IMR-90 (cell line): ENCODE measurements at regions not wholly inside any gene's neighbourhood (a gene's known extent, or its start where the extent isn't known, plus 50 kb on each side); places are given as distances from the start of the nearest gene placed in this dataset.

ENCODE experiments used
- ATAC-seq: fragments of 200-7000 bp; cut with Tn5 transposase; 2 replicates; pipeline ENCODE4 v1.9.1; 2020; ENCODE audit warnings: low read depth, mild to moderate bottlenecking, moderate library complexity
- BruUV-seq: library from RNA; stranded (reverse); fragments of 400-500 nt; replicated peaks from 2 replicates; lab custom pipeline; 2021; lab: Mats Ljungman, UMichigan
- CTCF ChIA-PET: fragments of 300-600 bp; formaldehyde crosslinking; extraction: SDS; loops from one replicate; lab custom pipeline; 2021; ENCODE audit warnings: antibody characterized with exemption; lab: Yijun Ruan, JAX
- POLR2A ChIA-PET: fragments of 300-600 bp; sonication (Branson Sonifier 250); formaldehyde crosslinking; loops from one replicate; lab custom pipeline; 2022; ENCODE audit warnings: antibody characterized with exemption; ENCODE audit not compliant: unreplicated experiment; lab: Charles Lee
- DNase-seq: peaks from one replicate; pipeline ENCODE4 v3.0.0; 2013
- H2AFZ ChIP-seq: replicated peaks from 2 replicates; pipeline ENCODE3; 2013; ENCODE audit warnings: low read length, mild to moderate bottlenecking; ENCODE audit not compliant: poor library complexity
- H2AK5ac ChIP-seq: 2 replicates; pipeline ENCODE4 v1.6.1; 2013; ENCODE audit warnings: low read depth, low read length, inconsistent platforms
- H2AK9ac ChIP-seq: replicated peaks from 2 replicates; pipeline ENCODE3; 2013; ENCODE audit warnings: mild to moderate bottlenecking, low read depth, low read length, moderate library complexity; ENCODE audit not compliant: poor library complexity
- H2BK120ac ChIP-seq: 2 replicates; pipeline ENCODE4 v1.6.1; 2013; ENCODE audit warnings: low read depth, low read length, inconsistent platforms
- H2BK15ac ChIP-seq: 3 replicates; pipeline ENCODE4 v1.6.1; 2013; ENCODE audit warnings: low read depth, low read length, inconsistent platforms
- H2BK20ac ChIP-seq: 2 replicates; pipeline ENCODE4 v1.6.1; 2013; ENCODE audit warnings: low read depth, mild to moderate bottlenecking, inconsistent platforms, low read length, moderate library complexity
- H2BK5ac ChIP-seq: 2 replicates; pipeline ENCODE4 v1.6.1; 2013; ENCODE audit warnings: mild to moderate bottlenecking, low read depth, low read length, inconsistent platforms; ENCODE audit not compliant: poor library complexity, severe bottlenecking
- H3K14ac ChIP-seq: replicated peaks from 2 replicates; pipeline ENCODE4 v1.6.1; 2013; ENCODE audit warnings: low read depth, low read length, inconsistent platforms
- H3K18ac ChIP-seq: 2 replicates; pipeline ENCODE4 v1.6.1; 2013; ENCODE audit warnings: low read depth, low read length, control low read depth
- H3K23ac ChIP-seq: 2 replicates; pipeline ENCODE4 v1.6.1; 2013; ENCODE audit warnings: low read depth, low read length, inconsistent platforms
- H3K27ac ChIP-seq: 2 replicates; pipeline ENCODE4 v1.5.1; 2013; ENCODE audit warnings: mild to moderate bottlenecking, control low read depth, low read length; ENCODE audit not compliant: insufficient read depth
- H3K27me3 ChIP-seq: 2 replicates; pipeline ENCODE4 v1.6.1; 2013; ENCODE audit warnings: low read length; ENCODE audit not compliant: control insufficient read depth, insufficient read depth
- H3K36me3 ChIP-seq: 2 replicates; pipeline ENCODE4 v1.6.1; 2013; ENCODE audit warnings: low read length, mixed read lengths; ENCODE audit not compliant: control insufficient read depth, insufficient read depth
- H3K4ac ChIP-seq: 2 replicates; pipeline ENCODE4 v1.6.1; 2013; ENCODE audit warnings: low read depth, low read length, inconsistent platforms
- H3K4me1 ChIP-seq: 2 replicates; pipeline ENCODE4 v1.6.1; 2013; ENCODE audit warnings: low read length, mixed read lengths; ENCODE audit not compliant: control insufficient read depth, insufficient read depth
- H3K4me2 ChIP-seq: 2 replicates; pipeline ENCODE4 v1.6.1; 2013; ENCODE audit warnings: low read depth, mild to moderate bottlenecking, control low read depth, low read length, moderate library complexity
- H3K4me3 ChIP-seq: 2 replicates; pipeline ENCODE4 v1.5.1; 2013; ENCODE audit warnings: low read depth, mild to moderate bottlenecking, control low read depth, low read length, moderate library complexity; ENCODE audit not compliant: insufficient read depth
- H3K56ac ChIP-seq: 2 replicates; pipeline ENCODE4 v1.6.1; 2013; ENCODE audit warnings: low read length, inconsistent platforms; ENCODE audit not compliant: insufficient read depth; ENCODE audit errors: extremely low read depth
- H3K79me1 ChIP-seq, 2 experiments: 2 replicates each; pipeline ENCODE4 v1.6.1; 2013; ENCODE audit warnings: low read length in 2 of 2, inconsistent platforms in 1 of 2, low read depth in 1 of 2
- H3K9ac ChIP-seq: 2 replicates; pipeline ENCODE4 v1.6.1; 2013; ENCODE audit warnings: low read depth, low read length, control low read depth
- H3K9me1 ChIP-seq: 2 replicates; pipeline ENCODE4 v1.6.1; 2013; ENCODE audit warnings: low read length, inconsistent platforms; ENCODE audit not compliant: insufficient read depth
- H3K9me3 ChIP-seq: 2 replicates; pipeline ENCODE4 v1.6.1; 2013; ENCODE audit warnings: low read length; ENCODE audit not compliant: control insufficient read depth, insufficient read depth
- H4K20me1 ChIP-seq: 2 replicates; pipeline ENCODE4 v1.6.1; 2013; ENCODE audit warnings: low read length, inconsistent platforms; ENCODE audit not compliant: insufficient read depth
- H4K5ac ChIP-seq: 2 replicates; pipeline ENCODE4 v1.6.1; 2013; ENCODE audit warnings: mild to moderate bottlenecking, low read depth, low read length, control low read depth
- H4K8ac ChIP-seq, 2 experiments: 2 replicates each; pipeline ENCODE4 v1.6.1; 2013; ENCODE audit warnings: low read depth in 2 of 2, low read length in 2 of 2, control low read depth in 1 of 2, inconsistent platforms in 1 of 2
- H4K91ac ChIP-seq: 2 replicates; pipeline ENCODE4 v1.6.1; 2013; ENCODE audit warnings: low read depth, low read length, inconsistent platforms; ENCODE audit not compliant: insufficient read depth
- BHLHE40 ChIP-seq: fragments of 150-350 bp; IDR thresholded peaks from 2 replicates; pipeline ENCODE4 v1.6.1; 2016; ENCODE audit warnings: mild to moderate bottlenecking, low read depth, low read length
- CEBPB ChIP-seq: IDR thresholded peaks from 2 replicates; pipeline ENCODE4 v1.6.1; 2012; ENCODE audit warnings: low read depth, low read length, improper control_type of control experiment
- MAZ ChIP-seq: IDR thresholded peaks from 2 replicates; pipeline ENCODE4 v1.6.1; 2012; ENCODE audit warnings: low read depth, mild to moderate bottlenecking, low read length, improper control_type of control experiment, moderate library complexity, borderline replicate concordance
- MXI1 ChIP-seq: IDR thresholded peaks from 2 replicates; pipeline ENCODE4 v1.6.1; 2012; ENCODE audit warnings: low read depth, mild to moderate bottlenecking, low read length, moderate library complexity, borderline replicate concordance
- POLR2A ChIP-seq: IDR thresholded peaks from 2 replicates; pipeline ENCODE4 v1.6.1; 2012; ENCODE audit warnings: mild to moderate bottlenecking, low read depth, low read length
- RAD21 ChIP-seq: IDR thresholded peaks from 2 replicates; pipeline ENCODE4 v1.6.1; 2012; ENCODE audit warnings: low read length, improper control_type of control experiment
- RCOR1 ChIP-seq: IDR thresholded peaks from 2 replicates; pipeline ENCODE4 v1.6.1; 2012; ENCODE audit warnings: mild to moderate bottlenecking, low read length, improper control_type of control experiment; ENCODE audit not compliant: insufficient replicate concordance
- SMC3 ChIP-seq: fragments of 150-350 bp; IDR thresholded peaks from 2 replicates; pipeline ENCODE4 v1.6.1; 2016; ENCODE audit warnings: low read depth, mild to moderate bottlenecking, antibody characterized with exemption, low read length, moderate library complexity
- WGBS, 2 experiments: methylation state at CpG; one replicate each; pipeline versions ENCODE4 v1.1.5 to v1.1.7; 2013; ENCODE audit warnings: missing lambda C conversion rate in 2 of 2; ENCODE audit not compliant: insufficient read length in 1 of 2; ENCODE audit errors: extremely low coverage in 2 of 2; 5-methylcytosine and 5-hydroxymethylcytosine counted together
- dilution Hi-C: fragments of 300-500 bp; cut with HindIII; formaldehyde crosslinking; loops from one replicate; pipeline ENCODE4 v1.14.3; 2018; ENCODE audit warnings: low sequenced_read_pairs; ENCODE audit not compliant: unreplicated experiment
- in situ Hi-C: fragments of 300-500 bp; cut with MboI; formaldehyde crosslinking; loops from 3 replicates; pipeline ENCODE4 v1.14.3; 2019; ENCODE audit warnings: low sequenced_read_pairs, inconsistent platforms, mixed read lengths
- intact Hi-C: fragments of 100-400 bp; cut with micrococcal nuclease; formaldehyde crosslinking; loops from 2 replicates; pipeline ENCODE4 v1.10.0; 2022

GRCh38 chr21:22476214-22476613 is 1478.0 kb downstream of the NCAM2 start:
- dilution Hi-C loops (no loop called here), in situ Hi-C loops (no loop called here), intact Hi-C loops (no loop called here)
- Histone ChIP-seq H3K4me2 (no peak overlapping the region), H2AFZ (no peak overlapping the region), H2AK5ac (no peak overlapping the region), H3K9ac (no peak overlapping the region), H3K14ac (no peak overlapping the region), H3K4me1 (no peaks in the 10 kb centered on the region), H3K27ac (no peak overlapping the region), H4K20me1 (no peaks in the 10 kb centered on the region), H2BK120ac (no peak overlapping the region), H4K5ac (no peak overlapping the region), H3K23ac (no peak overlapping the region), H2BK20ac (no peak overlapping the region), H3K56ac (no peak overlapping the region), H3K18ac (no peak overlapping the region), H3K27me3 (no peaks in the 10 kb centered on the region), H4K91ac (no peak overlapping the region), H3K36me3 (no peaks in the 10 kb centered on the region), H2AK9ac (no peak overlapping the region), H4K8ac (no peak overlapping the region), H3K79me1 (no peaks in the 10 kb centered on the region), H2BK5ac (no peak overlapping the region), H3K9me1 (no peaks in the 10 kb centered on the region), H2BK15ac (no peak overlapping the region), H3K9me3 (peaks cover 11% of the 10 kb centered on the region), H3K4me3 (no peak overlapping the region), H3K4ac (no peak overlapping the region)
- BruUV-seq = no TSS peak
- ATAC-seq = no peak
- TF ChIP-seq RAD21 (no peak), MAZ (no peak), SMC3 (no peak), RCOR1 (no peak), CEBPB (no peak), BHLHE40 (no peak), MXI1 (no peak), POLR2A (no peak)
- DNase-seq = no peak
- CTCF ChIA-PET = no interaction called here
- no CpG with 5 or more reads among the region's 2 CpGs for WGBS, 2 experiments
- POLR2A ChIA-PET = no interaction called here
